Kidney epithelial cell (primary cell): ENCODE measurements at regions not wholly inside any gene's neighbourhood (a gene's known extent, or its start where the extent isn't known, plus 50 kb on each side); places are given as distances from the start of the nearest gene placed in this dataset.
"Not testable (repeated sequence)": the region's sequence is repeated elsewhere in the genome, so short reads cannot be mapped to it uniquely, and the experiment has no call there.

ENCODE experiments used
- DNase-seq: peaks from one replicate; pipeline ENCODE4 v3.0.0-alpha.2; 2010; ENCODE audit warnings: low read depth
- H3K27me3 ChIP-seq: 2 replicates; pipeline ENCODE4 v1.6.0; 2011; ENCODE audit warnings: low read length; ENCODE audit not compliant: control insufficient read depth, insufficient read depth
- H3K36me3 ChIP-seq: 2 replicates; pipeline ENCODE4 v1.5.1; 2011; ENCODE audit warnings: low read length; ENCODE audit not compliant: control insufficient read depth, insufficient read depth
- H3K4me3 ChIP-seq: 2 replicates; pipeline ENCODE4 v1.5.1; 2011; ENCODE audit warnings: low read depth, mild to moderate bottlenecking, control low read depth, low read length
- TF ChIP-seq, protein P1 (sequence below): IDR thresholded peaks from 2 replicates; pipeline ENCODE4 v1.5.1; 2011; ENCODE audit warnings: mild to moderate bottlenecking, moderate library complexity, low read length, control low read depth, inconsistent platforms; ENCODE audit not compliant: insufficient read depth, poor library complexity, severe bottlenecking

DNA sequence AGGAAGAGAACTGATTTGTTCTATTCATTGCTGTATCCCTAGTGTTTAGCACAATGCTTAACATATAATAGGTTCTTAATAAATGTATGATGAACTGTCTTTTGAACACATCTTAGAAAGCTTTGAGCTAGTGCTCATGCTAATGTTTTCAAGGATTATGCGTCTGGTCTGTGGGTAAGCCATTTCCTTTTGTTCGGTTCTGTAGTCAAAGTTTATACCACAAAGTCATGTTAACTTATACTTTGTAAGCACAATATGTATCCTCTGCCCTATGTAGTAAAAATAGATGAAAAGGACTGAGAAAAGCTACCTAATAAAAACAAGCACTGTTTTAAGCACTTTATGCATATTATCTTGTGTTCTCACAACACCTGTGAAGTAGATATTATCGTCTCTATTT lies 301.9 kb downstream of the GLUD2 start:
- H3K27me3 ChIP-seq = no peaks in the 10 kb centered on the region
- H3K4me3 ChIP-seq = no peak overlapping the region
- no peak for DNase-seq
- TF ChIP-seq, protein P1, sequence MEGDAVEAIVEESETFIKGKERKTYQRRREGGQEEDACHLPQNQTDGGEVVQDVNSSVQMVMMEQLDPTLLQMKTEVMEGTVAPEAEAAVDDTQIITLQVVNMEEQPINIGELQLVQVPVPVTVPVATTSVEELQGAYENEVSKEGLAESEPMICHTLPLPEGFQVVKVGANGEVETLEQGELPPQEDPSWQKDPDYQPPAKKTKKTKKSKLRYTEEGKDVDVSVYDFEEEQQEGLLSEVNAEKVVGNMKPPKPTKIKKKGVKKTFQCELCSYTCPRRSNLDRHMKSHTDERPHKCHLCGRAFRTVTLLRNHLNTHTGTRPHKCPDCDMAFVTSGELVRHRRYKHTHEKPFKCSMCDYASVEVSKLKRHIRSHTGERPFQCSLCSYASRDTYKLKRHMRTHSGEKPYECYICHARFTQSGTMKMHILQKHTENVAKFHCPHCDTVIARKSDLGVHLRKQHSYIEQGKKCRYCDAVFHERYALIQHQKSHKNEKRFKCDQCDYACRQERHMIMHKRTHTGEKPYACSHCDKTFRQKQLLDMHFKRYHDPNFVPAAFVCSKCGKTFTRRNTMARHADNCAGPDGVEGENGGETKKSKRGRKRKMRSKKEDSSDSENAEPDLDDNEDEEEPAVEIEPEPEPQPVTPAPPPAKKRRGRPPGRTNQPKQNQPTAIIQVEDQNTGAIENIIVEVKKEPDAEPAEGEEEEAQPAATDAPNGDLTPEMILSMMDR = no peak
- H3K36me3 ChIP-seq = no peaks in the 10 kb centered on the region

DNA sequence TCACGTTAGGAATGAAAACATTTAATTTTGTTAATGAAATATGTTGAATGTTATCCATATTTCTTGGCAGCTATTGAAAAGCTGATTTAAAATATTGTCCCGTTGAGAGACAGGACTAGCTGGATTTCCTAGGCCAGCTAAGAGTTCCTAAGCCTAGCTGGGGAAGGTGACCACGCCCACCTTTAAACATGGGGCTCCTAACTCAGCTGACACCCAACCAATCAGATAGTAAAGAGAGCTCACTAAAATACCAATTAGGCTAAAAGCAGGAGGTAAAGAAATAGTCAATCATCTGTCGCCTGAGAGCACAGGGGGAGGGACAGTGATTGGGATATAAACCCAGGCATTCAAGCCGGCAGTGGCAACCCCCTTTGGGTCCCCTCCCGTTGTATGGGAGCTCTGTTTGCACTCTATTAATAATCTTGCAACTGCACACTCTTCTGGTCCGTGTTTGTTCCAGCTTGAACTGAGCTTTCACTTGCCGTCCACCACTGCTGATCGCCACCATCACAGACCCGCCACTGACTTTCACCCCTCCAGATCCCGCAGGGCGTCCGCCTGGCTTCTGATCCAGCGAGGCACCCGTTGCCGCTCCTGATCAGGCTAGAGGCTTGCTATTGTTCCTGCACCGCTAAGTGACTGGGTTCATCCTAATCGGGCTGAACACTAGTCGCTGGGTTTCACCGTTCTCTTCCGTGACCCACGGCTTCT lies 308.9 kb downstream of the GLUD2 start:
- Histone ChIP-seq H3K36me3 (no peaks in the 10 kb centered on the region), H3K4me3 (no peak overlapping the region), H3K27me3 (no peaks in the 10 kb centered on the region)
- no peak for DNase-seq
- TF ChIP-seq, protein P1 = no peak

DNA sequence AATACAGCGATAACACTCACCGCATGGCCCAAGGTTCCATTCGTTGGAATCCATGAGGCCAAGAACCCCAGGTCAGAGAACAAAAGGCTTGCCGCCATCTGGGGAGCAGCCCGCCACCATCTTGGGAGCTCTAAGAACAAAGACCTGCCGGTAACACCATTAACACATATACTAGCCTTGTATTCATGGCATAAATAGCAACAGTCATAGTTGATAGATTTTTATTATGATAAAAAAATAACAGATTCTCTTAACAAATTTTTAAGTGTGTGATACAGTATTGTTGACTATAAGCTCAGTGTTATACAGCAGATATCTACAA lies 309.4 kb downstream of the GLUD2 start:
- no peaks in the 10 kb centered on the region for H3K36me3 ChIP-seq
- H3K4me3 ChIP-seq = no peak overlapping the region
- H3K27me3 ChIP-seq = no peaks in the 10 kb centered on the region
- DNase-seq = no peak
- TF ChIP-seq, protein P1 = no peak

DNA sequence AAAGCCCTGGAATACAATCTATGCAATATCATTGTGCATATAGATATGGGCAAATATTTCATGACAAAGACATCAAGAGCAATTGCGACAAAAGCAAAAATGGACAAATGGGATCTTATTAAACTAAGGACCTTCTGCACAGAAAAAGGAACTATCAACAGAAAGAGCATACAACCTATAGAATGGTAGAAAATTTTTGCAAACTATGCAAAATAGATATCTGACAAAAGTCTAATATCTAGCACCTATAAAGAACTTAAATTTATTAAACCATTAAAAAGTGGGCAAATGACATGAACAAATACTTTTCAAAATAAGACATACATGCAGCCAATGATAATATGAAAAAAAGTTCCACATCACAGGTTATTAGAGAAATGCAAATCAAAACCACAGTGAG lies 312.9 kb downstream of the GLUD2 start:
- Histone ChIP-seq H3K36me3 (no peaks in the 10 kb centered on the region), H3K27me3 (no peaks in the 10 kb centered on the region), H3K4me3 (no peak overlapping the region)
- no peak for DNase-seq
- TF ChIP-seq, protein P1 = no peak

DNA sequence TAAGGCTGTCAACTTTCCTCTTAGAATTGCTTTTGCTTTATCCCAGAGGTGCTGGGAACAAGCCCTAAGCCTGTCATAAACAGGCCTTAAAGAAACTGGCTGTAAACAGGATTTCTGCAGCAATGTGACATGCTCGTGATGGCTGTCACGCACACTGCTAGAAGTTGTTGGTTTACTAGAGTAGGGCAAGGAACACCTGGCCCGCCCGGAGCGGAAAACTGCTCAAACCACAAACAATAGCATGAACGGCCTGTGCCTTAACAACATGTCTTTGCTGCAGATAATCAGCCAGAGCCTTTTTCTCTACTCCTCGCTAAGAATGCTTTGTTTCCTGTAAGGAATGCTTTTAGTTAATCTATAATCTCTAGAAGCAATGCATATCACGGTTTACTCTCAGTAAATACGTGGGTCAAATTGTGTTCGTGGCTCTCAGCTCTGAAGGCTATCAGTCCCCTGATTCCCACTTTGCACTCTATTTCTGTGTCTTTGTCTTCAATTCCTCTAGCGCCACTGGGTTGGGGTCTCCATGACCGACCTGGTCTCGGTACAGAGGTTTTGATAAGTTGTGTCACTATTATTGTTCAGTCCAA lies 318.3 kb downstream of the GLUD2 start:
- DNase-seq = no peak
- H3K36me3 ChIP-seq = no peaks in the 10 kb centered on the region
- H3K4me3 ChIP-seq = no peak overlapping the region
- H3K27me3 ChIP-seq = no peaks in the 10 kb centered on the region
- TF ChIP-seq, protein P1 = no peak

DNA sequence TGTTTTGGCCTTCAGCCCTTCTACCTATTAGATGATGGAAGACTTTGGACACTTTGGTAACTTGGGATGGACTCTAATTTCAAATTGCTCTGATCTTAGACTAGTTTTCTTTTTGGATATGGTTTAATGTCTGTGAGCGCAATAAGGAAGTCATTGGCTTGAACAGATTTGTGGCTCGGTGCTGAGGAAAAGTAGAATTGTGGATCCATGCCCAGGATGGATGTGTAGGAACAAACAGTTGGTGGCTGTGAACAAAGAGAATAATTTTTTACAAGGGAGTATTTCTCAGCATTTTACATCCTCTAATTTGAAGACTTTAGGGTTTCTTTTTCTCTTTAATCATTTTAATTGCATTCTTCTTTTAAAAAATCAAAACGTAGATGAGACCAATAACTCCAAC lies 327.1 kb downstream of the GLUD2 start:
- TF ChIP-seq, protein P1 = no peak
- H3K27me3 ChIP-seq = no peaks in the 10 kb centered on the region
- H3K36me3 ChIP-seq = no peaks in the 10 kb centered on the region
- H3K4me3 ChIP-seq = no peak overlapping the region
- no peak for DNase-seq

DNA sequence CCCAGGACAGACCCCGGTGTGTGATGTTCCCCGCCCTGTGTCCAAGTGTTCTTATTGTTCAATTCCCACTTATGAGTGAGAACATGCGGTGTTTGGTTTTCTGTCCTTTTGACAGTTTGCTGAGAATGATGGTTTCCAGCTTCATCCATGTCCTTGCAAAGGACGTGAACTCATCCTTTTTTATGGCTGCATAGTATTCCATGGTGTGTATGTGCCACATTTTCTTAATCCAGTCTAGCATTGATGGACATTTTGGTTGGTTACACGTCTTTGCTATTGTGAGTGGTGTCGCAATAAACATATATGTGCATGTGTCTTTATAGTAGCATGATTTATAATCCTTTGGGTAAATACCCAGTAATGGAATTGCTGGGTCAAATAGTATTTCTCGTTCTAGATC lies 334.5 kb downstream of the GLUD2 start:
- H3K36me3 ChIP-seq, H3K27me3 ChIP-seq, DNase-seq, H3K4me3 ChIP-seq: not testable (repeated sequence)
